SK-N-SH treated with all-trans-retinoic acid at 6 μM for 48 hours (cell line): ENCODE measurements at regions not wholly inside any gene's neighbourhood (a gene's known extent, or its start where the extent isn't known, plus 50 kb on each side); places are given as distances from the start of the nearest gene placed in this dataset.

Experiments
- ATAC-seq: fragments of 200-7000 bp; cut with Tn5 transposase; 3 replicates; pipeline ENCODE4 v1.9.1; 2020; ENCODE audit warnings: mild to moderate bottlenecking, moderate library complexity
- ARNTL ChIP-seq: fragments of 450-650 bp; formaldehyde crosslinking; IDR thresholded peaks from 2 replicates; pipeline ENCODE4 v1.5.0; 2020; ENCODE audit warnings: low read depth, mild to moderate bottlenecking, moderate library complexity, borderline replicate concordance
- BACH2 ChIP-seq: fragments of 250-450 bp; sonication (Bioruptor Pico); IDR thresholded peaks from 2 replicates; pipeline ENCODE4 v1.9.0; 2021; ENCODE audit warnings: mild to moderate bottlenecking, borderline replicate concordance
- CREB5 ChIP-seq: fragments of 250-450 bp; sonication (Bioruptor Pico); IDR thresholded peaks from 2 replicates; pipeline ENCODE4 v1.5.1; 2020; ENCODE audit warnings: low read depth, mild to moderate bottlenecking, moderate library complexity
- CSDC2 ChIP-seq: fragments of 250-450 bp; sonication (Bioruptor Pico); IDR thresholded peaks from 2 replicates; pipeline ENCODE4 v1.5.0; 2020; ENCODE audit warnings: mild to moderate bottlenecking, moderate library complexity
- CSRNP3 ChIP-seq: fragments of 250-450 bp; sonication (Bioruptor Pico); IDR thresholded peaks from 2 replicates; pipeline ENCODE4 v1.5.1; 2021; ENCODE audit warnings: mild to moderate bottlenecking, moderate library complexity
- ESRRG ChIP-seq: fragments of 250-450 bp; sonication (Bioruptor Pico); IDR thresholded peaks from 2 replicates; pipeline ENCODE4 v1.6.1; 2021; ENCODE audit warnings: mild to moderate bottlenecking
- GLIS3 ChIP-seq: fragments of 250-450 bp; sonication (Bioruptor Pico); IDR thresholded peaks from 2 replicates; pipeline ENCODE4 v1.5.0; 2020; ENCODE audit warnings: mild to moderate bottlenecking, moderate library complexity
- ISL1 ChIP-seq: fragments of 250-450 bp; sonication (Bioruptor Pico); IDR thresholded peaks from 2 replicates; pipeline ENCODE4 v2.1.2; 2022; ENCODE audit warnings: mild to moderate bottlenecking, moderate library complexity
- OSR1 ChIP-seq: fragments of 250-450 bp; sonication (Bioruptor Pico); IDR thresholded peaks from 2 replicates; pipeline ENCODE4 v1.8.0; 2022; ENCODE audit warnings: moderate library complexity, mild to moderate bottlenecking, inconsistent platforms
- POU6F1 ChIP-seq: fragments of 250-450 bp; sonication (Bioruptor Pico); IDR thresholded peaks from 2 replicates; pipeline ENCODE4 v1.8.0; 2021; ENCODE audit warnings: low read depth, mild to moderate bottlenecking, moderate library complexity, borderline replicate concordance
- PPARA ChIP-seq: fragments of 250-450 bp; sonication (Bioruptor Pico); IDR thresholded peaks from 2 replicates; pipeline ENCODE4 v1.5.0; 2020; ENCODE audit warnings: mild to moderate bottlenecking, borderline replicate concordance
- SNAI2 ChIP-seq: fragments of 250-450 bp; sonication (Bioruptor Pico); IDR thresholded peaks from 2 replicates; pipeline ENCODE4 v1.5.0; 2020; ENCODE audit warnings: mild to moderate bottlenecking, moderate library complexity
- TCF4 ChIP-seq: fragments of 250-450 bp; sonication (Bioruptor Pico); IDR thresholded peaks from 2 replicates; pipeline ENCODE4 v1.8.0; 2021; ENCODE audit warnings: mild to moderate bottlenecking, moderate library complexity, borderline replicate concordance
- TOX ChIP-seq: fragments of 250-450 bp; sonication (Bioruptor Pico); IDR thresholded peaks from 2 replicates; pipeline ENCODE4 v1.8.0; 2021; ENCODE audit warnings: mild to moderate bottlenecking, moderate library complexity, borderline replicate concordance
- TSHZ2 ChIP-seq: fragments of 250-450 bp; sonication (Bioruptor Pico); IDR thresholded peaks from 2 replicates; pipeline ENCODE4 v1.5.0; 2020; ENCODE audit warnings: mild to moderate bottlenecking, moderate library complexity
- ZFP3 ChIP-seq: fragments of 250-450 bp; sonication (Bioruptor Pico); IDR thresholded peaks from 2 replicates; pipeline ENCODE4 v1.5.0; 2020; ENCODE audit warnings: mild to moderate bottlenecking, moderate library complexity
- ZFP30 ChIP-seq: fragments of 450-650 bp; formaldehyde crosslinking; IDR thresholded peaks from 2 replicates; pipeline ENCODE4 v1.5.0; 2022; ENCODE audit warnings: mild to moderate bottlenecking, moderate library complexity
- ZNF70 ChIP-seq: fragments of 450-650 bp; formaldehyde crosslinking; IDR thresholded peaks from 2 replicates; pipeline ENCODE4 v1.5.0; 2020; ENCODE audit warnings: mild to moderate bottlenecking, moderate library complexity
- ZNF8 ChIP-seq: fragments of 450-650 bp; formaldehyde crosslinking; IDR thresholded peaks from 2 replicates; pipeline ENCODE4 v1.5.0; 2020; ENCODE audit warnings: mild to moderate bottlenecking, moderate library complexity

- no peak for TF ChIP-seq TSHZ2 (CRISPR knock-in tag)
- no peak for TF ChIP-seq ZNF8 (CRISPR knock-in tag)
- no peak for TF ChIP-seq GLIS3 (CRISPR knock-in tag)
- TF ChIP-seq TCF4 (CRISPR knock-in tag): no peak
Measured at GRCh38 chr21:20760221-20760620, 238.0 kb upstream of the NCAM2 start (continued).

GRCh38 chr21:20774737-20775136 lies 223.5 kb upstream of the NCAM2 start:
- no peak for ATAC-seq
- no peak for TF ChIP-seq POU6F1 (CRISPR knock-in tag)
- TF ChIP-seq BACH2: no peak
- TF ChIP-seq OSR1 (CRISPR knock-in tag): no peak
- TF ChIP-seq TCF4 (CRISPR knock-in tag): no peak
- no peak for TF ChIP-seq CREB5 (CRISPR knock-in tag)
- no peak for TF ChIP-seq ZFP30 (CRISPR knock-in tag)

- ATAC-seq: no peak
- TF ChIP-seq ISL1 (CRISPR knock-in tag): no peak
- TF ChIP-seq TOX (CRISPR knock-in tag): no peak
- no peak for TF ChIP-seq PPARA (CRISPR knock-in tag)
- TF ChIP-seq ZNF8 (CRISPR knock-in tag): no peak
- no peak for TF ChIP-seq BACH2
- no peak for TF ChIP-seq GLIS3 (CRISPR knock-in tag)
- no peak for TF ChIP-seq ZFP3 (CRISPR knock-in tag)
Measured at GRCh38 chr21:20779321-20779720, 218.9 kb upstream of the NCAM2 start.

GRCh38 chr21:20783611-20784010 lies 214.6 kb upstream of the NCAM2 start:
- TF ChIP-seq GLIS3 (CRISPR knock-in tag) (no peak), CSRNP3 (CRISPR knock-in tag) (no peak)
- ATAC-seq: no peak

GRCh38 chr21:20789729-20790500 lies 208.3 kb upstream of the NCAM2 start:
- no peak for ATAC-seq
- TF ChIP-seq CREB5 (CRISPR knock-in tag): no peak
- TF ChIP-seq ZFP30 (CRISPR knock-in tag): no peak
- TF ChIP-seq ARNTL (CRISPR knock-in tag): no peak
- TF ChIP-seq ISL1 (CRISPR knock-in tag): no peak
- TF ChIP-seq SNAI2: no peak
- no peak for TF ChIP-seq ESRRG (CRISPR knock-in tag)
- no peak for TF ChIP-seq ZFP3 (CRISPR knock-in tag)
- TF ChIP-seq TCF4 (CRISPR knock-in tag): no peak
- TF ChIP-seq ZNF70 (CRISPR knock-in tag): no peak
- TF ChIP-seq CSDC2 (CRISPR knock-in tag): no peak
- no peak for TF ChIP-seq CSRNP3 (CRISPR knock-in tag)
- TF ChIP-seq BACH2: no peak
- no peak for TF ChIP-seq ZNF8 (CRISPR knock-in tag)
- no peak for TF ChIP-seq OSR1 (CRISPR knock-in tag)
- no peak for TF ChIP-seq PPARA (CRISPR knock-in tag)
